GM12891 (cell line): ENCODE measurements at regions not wholly inside any gene's neighbourhood (a gene's known extent, or its start where the extent isn't known, plus 50 kb on each side); places are given as distances from the start of the nearest gene placed in this dataset.

Experiments
- PAX5 ChIP-seq: IDR thresholded peaks from 2 replicates; pipeline ENCODE4 v1.6.1; 2011; ENCODE audit warnings: low read length, moderate library complexity, mild to moderate bottlenecking; ENCODE audit not compliant: insufficient read depth, severe bottlenecking
- POLR2A ChIP-seq: IDR thresholded peaks from 2 replicates; pipeline ENCODE4 v1.6.1; 2011; ENCODE audit warnings: low read depth, low read length, control low read depth
- POLR2AphosphoS5 ChIP-seq: IDR thresholded peaks from 2 replicates; pipeline ENCODE4 v1.6.1; 2011; ENCODE audit warnings: low read depth, low read length, control low read depth
- POU2F2 ChIP-seq: IDR thresholded peaks from 2 replicates; pipeline ENCODE4 v1.6.1; 2011; ENCODE audit warnings: low read depth, mild to moderate bottlenecking, control low read depth, low read length, moderate library complexity
- SPI1 ChIP-seq: IDR thresholded peaks from 2 replicates; pipeline ENCODE4 v1.6.1; 2011; ENCODE audit warnings: low read depth, low read length, control low read depth
- TAF1 ChIP-seq: IDR thresholded peaks from 2 replicates; pipeline ENCODE4 v1.6.1; 2011; ENCODE audit warnings: low read depth, low read length, control low read depth

- no peak for TF ChIP-seq TAF1
- TF ChIP-seq POLR2A, result no peak
- no peak for TF ChIP-seq POLR2AphosphoS5
- no peak for TF ChIP-seq POU2F2
- TF ChIP-seq SPI1, result no peak
- no peak for TF ChIP-seq PAX5
These were observed 159.8 kb downstream of the HS3ST3B1 start for GRCh38 chr17:14460516-14461226.
